ENCODE measurements at regions not wholly inside any gene's neighbourhood (a gene's known extent, or its start where the extent isn't known, plus 50 kb on each side); places are given as distances from the start of the nearest gene placed in this dataset.

DNA sequence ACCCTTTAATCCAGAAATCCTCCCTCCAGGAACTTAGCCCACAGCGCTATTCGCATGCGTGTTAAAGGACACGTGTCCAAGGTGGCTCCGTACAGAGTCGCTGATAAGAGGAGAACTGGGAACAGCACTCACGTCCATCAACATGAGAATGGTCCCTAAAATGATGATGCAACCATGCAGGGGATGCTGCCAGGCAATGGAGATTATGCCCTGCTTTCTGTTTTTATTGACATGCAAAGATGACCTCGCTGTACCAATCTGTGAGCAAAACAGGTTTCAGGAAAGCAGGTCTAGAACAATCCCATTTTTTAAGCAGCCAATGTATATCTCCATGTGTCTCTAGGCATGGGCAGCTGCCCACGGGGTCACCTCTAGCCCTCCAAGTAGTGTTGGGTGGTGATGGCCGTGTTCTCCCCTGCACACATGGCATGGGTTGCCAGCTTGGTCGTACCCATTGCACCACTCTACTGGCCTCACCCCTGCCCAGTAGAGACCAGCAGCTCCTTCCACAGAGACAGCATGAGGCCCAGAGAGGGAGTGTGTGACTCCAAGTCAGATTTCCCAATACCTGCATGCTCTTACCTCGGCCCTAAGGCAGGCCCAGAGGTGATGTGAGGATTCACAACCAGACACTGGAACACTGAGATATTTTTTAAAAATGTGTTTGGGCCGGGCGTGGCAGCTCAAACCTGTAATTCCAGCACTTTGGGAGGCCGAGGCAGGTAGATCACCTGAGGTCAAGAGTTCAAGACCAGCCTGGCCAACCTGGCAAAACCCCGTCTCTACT, 68.3 kb upstream of the LINC01488 start:
- Histone ChIP-seq H3K36me3 (no peaks in the 10 kb centered on the region), H3K4me3 (no peak overlapping the region), H3K27me3 (replicated peaks; ENCODE audit: insufficient read depth) (no peaks in the 10 kb centered on the region), H3K9me3 (no peaks in the 10 kb centered on the region), H3K27ac (no peak overlapping the region), H3K4me1 (replicated peaks) (no peaks in the 10 kb centered on the region)
- WGBS = 94% methylated on average over 16 of the region's 16 CpGs
- intact Hi-C loops (cut with DNase I) = no loop called here
- TF ChIP-seq POLR2A (IDR thresholded peaks at IDR 0.05) (no peak), POLR2AphosphoS5 (IDR thresholded peaks at IDR 0.05) (no peak)
- TF ChIP-seq, protein P1, sequence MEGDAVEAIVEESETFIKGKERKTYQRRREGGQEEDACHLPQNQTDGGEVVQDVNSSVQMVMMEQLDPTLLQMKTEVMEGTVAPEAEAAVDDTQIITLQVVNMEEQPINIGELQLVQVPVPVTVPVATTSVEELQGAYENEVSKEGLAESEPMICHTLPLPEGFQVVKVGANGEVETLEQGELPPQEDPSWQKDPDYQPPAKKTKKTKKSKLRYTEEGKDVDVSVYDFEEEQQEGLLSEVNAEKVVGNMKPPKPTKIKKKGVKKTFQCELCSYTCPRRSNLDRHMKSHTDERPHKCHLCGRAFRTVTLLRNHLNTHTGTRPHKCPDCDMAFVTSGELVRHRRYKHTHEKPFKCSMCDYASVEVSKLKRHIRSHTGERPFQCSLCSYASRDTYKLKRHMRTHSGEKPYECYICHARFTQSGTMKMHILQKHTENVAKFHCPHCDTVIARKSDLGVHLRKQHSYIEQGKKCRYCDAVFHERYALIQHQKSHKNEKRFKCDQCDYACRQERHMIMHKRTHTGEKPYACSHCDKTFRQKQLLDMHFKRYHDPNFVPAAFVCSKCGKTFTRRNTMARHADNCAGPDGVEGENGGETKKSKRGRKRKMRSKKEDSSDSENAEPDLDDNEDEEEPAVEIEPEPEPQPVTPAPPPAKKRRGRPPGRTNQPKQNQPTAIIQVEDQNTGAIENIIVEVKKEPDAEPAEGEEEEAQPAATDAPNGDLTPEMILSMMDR (IDR thresholded peaks at IDR 0.05) = no peak
- no peak for DNase-seq (ENCODE audit: low spot score)

DNA sequence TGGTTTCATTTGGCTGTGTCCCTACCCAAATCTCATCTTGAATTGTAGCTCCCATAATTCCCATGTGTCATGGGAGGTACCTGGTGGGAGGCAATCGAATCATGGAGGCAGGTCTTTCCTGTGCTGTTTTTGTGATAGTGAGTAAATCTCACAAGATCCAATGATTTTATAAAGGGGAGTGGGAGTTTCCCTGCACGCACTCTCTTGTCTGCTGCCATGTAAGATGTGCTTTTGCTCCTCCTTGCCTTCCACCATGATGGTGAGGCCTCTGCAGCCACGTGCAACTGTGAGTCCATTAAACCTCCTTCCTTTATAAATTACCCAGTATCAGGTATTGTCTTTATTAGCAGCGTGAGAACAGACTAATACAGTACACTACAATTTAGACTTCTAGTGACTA, 67.5 kb upstream of the LINC01488 start:
- Histone ChIP-seq H3K36me3 (no peaks in the 10 kb centered on the region), H3K9me3 (no peaks in the 10 kb centered on the region), H3K4me3 (no peak overlapping the region), H3K4me1 (replicated peaks) (no peaks in the 10 kb centered on the region), H3K27me3 (replicated peaks; ENCODE audit: insufficient read depth) (no peaks in the 10 kb centered on the region), H3K27ac (no peak overlapping the region)
- no peak for DNase-seq (ENCODE audit: low spot score)
- 95% methylated on average over 4 of the region's 4 CpGs for WGBS
- no peak for TF ChIP-seq POLR2A (IDR thresholded peaks at IDR 0.05)
- TF ChIP-seq, protein P1 (IDR thresholded peaks at IDR 0.05) = no peak
- intact Hi-C loops (cut with DNase I) = no loop called here

DNA sequence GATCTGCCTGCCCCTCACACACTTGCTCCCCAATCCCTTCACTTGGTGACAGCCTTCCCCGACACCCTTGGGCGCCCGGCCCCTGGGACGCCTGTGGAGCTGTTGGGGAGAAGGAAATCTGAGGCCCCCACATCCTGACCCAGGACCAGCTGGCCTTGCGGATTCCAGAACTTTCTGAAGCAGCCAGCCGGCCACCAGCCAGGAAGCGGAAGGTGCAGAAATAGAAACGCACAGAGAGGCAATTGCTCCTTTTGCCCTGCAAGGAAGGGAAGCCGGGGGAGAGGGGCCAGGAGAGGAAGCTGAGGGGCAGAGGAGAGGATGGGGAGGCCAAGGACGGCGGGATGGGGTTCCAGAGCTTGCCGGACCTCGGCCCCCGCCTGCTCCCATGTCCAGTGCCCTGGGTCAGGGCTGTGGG, 66.7 kb upstream of the LINC01488 start:
- Histone ChIP-seq H3K36me3 (no peaks in the 10 kb centered on the region), H3K4me3 (no peak overlapping the region), H3K4me1 (replicated peaks) (no peaks in the 10 kb centered on the region), H3K9me3 (no peaks in the 10 kb centered on the region), H3K27ac (no peak overlapping the region), H3K27me3 (replicated peaks; ENCODE audit: insufficient read depth) (no peaks in the 10 kb centered on the region)
- TF ChIP-seq POLR2A (IDR thresholded peaks at IDR 0.05) (no peak), POLR2AphosphoS5 (IDR thresholded peaks at IDR 0.05) (no peak)
- TF ChIP-seq, protein P1 (IDR thresholded peaks at IDR 0.05) = no peak
- 80% methylated on average over 10 of the region's 14 CpGs for WGBS
- intact Hi-C loops (cut with DNase I) = no loop called here
- DNase-seq (ENCODE audit: low spot score) = no peak

DNA sequence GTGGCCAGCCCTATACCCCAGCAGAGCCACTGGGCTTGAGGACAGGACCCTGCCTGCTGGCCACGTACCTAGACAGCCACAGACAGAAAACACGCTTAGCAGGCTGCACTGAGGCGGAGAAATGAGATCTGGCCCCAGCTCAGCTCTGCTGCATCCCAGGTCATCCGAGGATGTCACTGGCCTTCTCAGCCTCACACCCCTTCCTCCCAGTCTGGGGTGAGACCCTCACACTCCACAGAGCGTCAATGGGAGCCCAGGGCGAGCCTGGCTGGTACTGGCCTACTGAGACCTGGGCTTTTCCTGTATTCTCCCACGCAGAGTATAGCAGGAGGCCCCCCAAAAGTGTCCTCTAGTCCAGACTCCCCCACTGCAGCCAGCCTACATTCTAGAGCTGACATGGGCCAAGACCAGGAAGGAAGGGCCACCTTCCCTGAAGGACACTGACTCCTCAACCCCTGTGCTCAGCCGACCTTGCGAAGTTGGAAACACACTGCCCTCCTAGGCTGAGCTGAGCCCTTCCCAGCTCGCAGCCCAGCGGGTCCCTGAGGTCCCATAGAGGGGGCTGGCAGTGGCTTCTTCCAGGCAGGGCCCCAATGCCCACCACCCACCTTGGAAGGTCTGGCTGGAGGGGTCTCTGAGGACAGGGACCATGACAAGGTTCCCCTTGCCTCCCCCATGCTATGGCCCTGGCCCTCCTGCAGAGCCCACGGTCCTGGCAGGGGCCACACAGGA, 65.9 kb upstream of the LINC01488 start:
- no peak for TF ChIP-seq POLR2A (IDR thresholded peaks at IDR 0.05)
- TF ChIP-seq, protein P1 (IDR thresholded peaks at IDR 0.05) = no peak
- TF ChIP-seq POLR2AphosphoS5 (IDR thresholded peaks at IDR 0.05) = no peak
- Histone ChIP-seq H3K27me3 (replicated peaks; ENCODE audit: insufficient read depth) (no peaks in the 10 kb centered on the region), H3K27ac (no peak overlapping the region), H3K36me3 (no peaks in the 10 kb centered on the region), H3K9me3 (no peaks in the 10 kb centered on the region), H3K4me3 (no peak overlapping the region), H3K4me1 (replicated peaks) (no peaks in the 10 kb centered on the region)
- WGBS = 87% methylated on average over 10 of the region's 12 CpGs
- no peak for DNase-seq (ENCODE audit: low spot score)
- intact Hi-C loops (cut with DNase I) = no loop called here

DNA sequence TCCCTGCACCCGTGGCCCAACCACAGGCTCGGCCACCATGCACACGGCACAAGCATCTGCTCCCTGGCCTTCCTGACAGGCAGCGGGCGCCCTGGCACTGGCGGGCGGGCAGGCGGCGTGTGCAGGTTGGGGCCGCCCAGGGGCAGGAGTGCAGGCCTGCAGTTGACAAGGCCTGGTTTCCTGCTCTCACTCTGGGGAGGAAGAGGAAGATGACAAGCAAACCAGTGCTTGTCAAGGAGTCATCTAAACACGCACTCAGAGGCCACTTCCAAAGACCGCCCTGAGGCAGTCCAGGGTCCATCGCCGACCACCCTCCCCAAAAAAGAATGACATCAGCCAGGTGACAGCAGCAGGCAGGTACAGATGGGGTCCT, 65.3 kb upstream of the LINC01488 start:
- no peak for DNase-seq (ENCODE audit: low spot score)
- Histone ChIP-seq H3K27me3 (replicated peaks; ENCODE audit: insufficient read depth) (no peaks in the 10 kb centered on the region), H3K4me1 (replicated peaks) (no peaks in the 10 kb centered on the region), H3K27ac (no peak overlapping the region), H3K36me3 (no peaks in the 10 kb centered on the region), H3K4me3 (no peak overlapping the region), H3K9me3 (no peaks in the 10 kb centered on the region)
- 95% methylated on average over 11 of the region's 14 CpGs for WGBS
- TF ChIP-seq, protein P1 (IDR thresholded peaks at IDR 0.05) = no peak
- no peak for TF ChIP-seq POLR2A (IDR thresholded peaks at IDR 0.05)
- TF ChIP-seq POLR2AphosphoS5 (IDR thresholded peaks at IDR 0.05) = no peak
- intact Hi-C loops (cut with DNase I) = no loop called here

Data from prostate gland (tissue), 2 donors.